ENCODE measurements at regions not wholly inside any gene's neighbourhood (a gene's known extent, or its start where the extent isn't known, plus 50 kb on each side); places are given as distances from the start of the nearest gene placed in this dataset.
"Not testable (repeated sequence)": the region's sequence is repeated elsewhere in the genome, so short reads cannot be mapped to it uniquely, and the experiment has no call there.

DNA sequence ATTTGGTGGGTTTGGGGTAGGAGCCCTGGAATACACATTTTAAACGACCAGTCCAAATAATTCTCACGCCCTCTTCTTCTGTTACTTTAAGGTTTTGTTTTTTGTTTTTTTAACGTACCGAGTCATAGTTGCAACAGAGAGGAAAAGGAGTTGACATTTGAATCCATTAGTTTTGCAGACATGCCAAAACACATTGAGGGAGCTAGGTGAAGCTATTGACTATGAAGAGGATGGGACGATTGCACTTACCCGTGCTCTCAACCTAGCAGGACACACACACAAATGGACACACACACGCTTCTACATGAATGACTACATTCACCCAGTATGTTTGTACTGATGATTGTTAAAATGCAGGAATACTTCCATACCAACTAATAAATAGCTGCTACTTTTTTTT is 54.3 kb upstream of the CIT start:
- DNase-seq: no peak

DNA sequence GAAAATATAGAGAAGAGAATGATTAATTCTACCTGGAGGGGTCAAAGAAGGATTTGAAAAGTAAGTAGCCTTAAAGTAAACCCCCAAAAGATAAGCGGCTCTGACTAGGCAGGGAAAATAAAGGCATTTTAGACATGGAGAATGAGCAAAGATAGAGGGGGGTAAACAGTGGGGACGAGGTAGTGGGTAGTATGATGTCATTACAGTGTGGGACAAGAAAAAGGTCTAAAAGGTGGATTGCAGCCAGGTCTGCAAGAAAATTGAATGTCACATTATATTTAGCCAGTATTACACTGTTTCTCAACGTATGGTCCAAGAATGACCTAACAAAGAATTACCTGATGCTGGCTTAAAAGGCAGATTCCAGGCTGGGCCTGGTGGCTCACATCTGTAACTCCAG is 55.8 kb upstream of the CIT start:
- no peak for DNase-seq

DNA sequence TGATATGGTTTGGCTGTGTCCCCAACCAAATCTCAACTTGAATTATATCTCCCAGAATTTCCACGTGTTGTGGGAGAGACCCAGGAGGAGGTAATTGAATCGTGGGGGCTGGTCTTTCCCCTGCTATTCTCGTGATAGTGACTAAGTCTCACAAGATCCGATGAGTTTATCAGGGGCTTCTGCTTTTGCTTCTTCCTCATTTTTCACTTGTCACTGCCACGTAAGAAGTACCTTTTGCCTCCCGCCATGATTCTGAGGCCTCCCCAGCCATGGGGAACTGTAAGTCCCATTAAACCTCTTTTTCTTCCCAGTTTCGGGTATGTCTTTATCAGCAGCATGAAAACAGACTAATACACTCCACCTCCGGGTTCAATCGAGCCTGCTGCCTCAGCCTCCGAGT is 54.3 kb upstream of the BICDL1 start:
- not testable (repeated sequence) for DNase-seq

- no peak for DNase-seq
Observed at GRCh38 chr12:119936705-119937311, 52.2 kb upstream of the BICDL1 start.

GRCh38 chr12:119938049-119938667 is 50.9 kb upstream of the BICDL1 start:
- DNase-seq: peak; percentile 7 to 54 (median 38)
